Posterior cingulate gyrus (tissue), 11 donors: ENCODE measurements at regions not wholly inside any gene's neighbourhood (a gene's known extent, or its start where the extent isn't known, plus 50 kb on each side); places are given as distances from the start of the nearest gene placed in this dataset.

Source experiments
- DNase-seq, 10 donors: peaks; one replicate each; pipeline versions ENCODE4 v3.0.0 to v3.0.0-alpha.2; 2020 to 2021; ENCODE audit warnings: mixed read lengths in 3 of 10
- intact Hi-C: fragments of 100-400 bp; cut with DNase I; formaldehyde crosslinking; loops from one replicate; pipeline ENCODE4 v1.15.1; 2023

DNA sequence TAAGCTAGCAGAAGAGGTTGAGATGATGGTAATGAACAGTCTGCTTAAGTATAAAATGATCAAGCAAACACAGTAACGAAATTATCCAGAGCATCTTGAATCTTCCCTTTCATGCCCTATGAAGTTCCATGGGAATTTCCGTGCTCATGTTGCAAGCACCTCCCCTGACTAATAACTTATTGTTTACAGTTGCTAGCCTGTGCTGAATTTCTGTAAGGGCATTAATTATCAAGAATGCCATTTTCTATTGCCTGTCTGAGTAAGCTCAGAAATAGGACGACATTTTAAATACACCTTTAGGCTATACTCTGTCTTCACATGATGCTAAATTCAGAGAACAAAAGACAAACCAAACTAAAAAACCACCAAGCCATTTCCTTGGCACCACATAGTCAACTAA is 257.5 kb upstream of the LRTM1 start:
- no peak for DNase-seq
- intact Hi-C loops: no loop called here

DNA sequence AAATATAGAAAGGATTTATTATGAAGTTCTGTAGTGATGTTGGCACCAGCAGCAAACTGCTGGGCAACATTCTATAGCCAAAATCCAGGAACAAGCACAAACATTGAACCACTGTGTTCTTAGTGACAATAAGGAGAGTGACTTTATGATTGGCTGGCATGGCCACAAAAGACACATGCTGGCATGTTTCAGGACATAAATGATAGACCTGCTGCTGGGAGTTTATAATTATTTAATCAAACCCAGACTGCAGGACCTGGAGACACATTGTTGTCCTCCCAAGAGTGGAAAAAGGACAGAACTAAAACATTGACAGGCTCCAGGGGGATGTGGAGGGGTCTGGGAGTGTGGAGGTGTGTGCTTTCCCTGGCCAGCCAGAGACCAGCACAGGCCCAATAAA is 255.3 kb upstream of the LRTM1 start:
- DNase-seq: no peak
- intact Hi-C loops: loop anchor here (5.0 kb wide), 1 partner anchor 311 kb away; no protein-coding TSS in a partner anchor

DNA sequence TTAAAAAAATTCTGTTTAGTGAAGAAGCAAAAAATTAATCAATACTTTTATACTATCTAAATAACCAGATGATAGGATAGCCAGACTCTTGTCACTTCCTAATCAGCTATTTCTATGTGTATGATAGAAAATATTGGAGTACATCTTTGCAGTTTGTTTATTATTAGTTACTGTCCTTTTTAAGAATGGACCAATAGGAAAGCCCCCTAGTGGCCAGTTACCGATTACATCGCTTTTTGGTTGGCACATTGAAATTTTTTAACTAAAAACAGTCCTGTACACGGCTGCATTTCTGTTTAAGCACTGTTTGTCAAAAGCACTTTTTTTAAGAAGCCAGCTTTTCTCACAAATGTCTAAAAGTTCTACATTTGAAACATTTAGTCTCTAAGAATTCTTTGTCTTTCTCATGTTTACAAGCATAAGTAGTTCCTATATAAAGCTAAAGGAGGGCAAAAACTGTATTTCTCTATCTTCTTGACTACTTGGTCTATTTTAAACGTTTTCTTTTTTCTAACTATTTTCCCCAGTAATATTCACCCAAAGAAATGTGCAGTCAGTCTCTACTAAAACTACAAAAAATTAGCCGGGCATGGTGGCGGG is 253.2 kb upstream of the LRTM1 start:
- intact Hi-C loops: loop anchor here (2.0 to 5.0 kb wide), 2 partner anchors 309 to 326 kb away; no protein-coding TSS in a partner anchor
- peak in 2 of 10 donors; percentile 14 to 30 for DNase-seq

- DNase-seq: no peak
- intact Hi-C loops: loop anchor here (2.0 to 5.0 kb wide), 2 partner anchors 308 to 325 kb away; no protein-coding TSS in a partner anchor
Observed at GRCh38 chr3:55180161-55180560, 252.3 kb upstream of the LRTM1 start.

GRCh38 chr3:55178336-55178735 is 250.5 kb upstream of the LRTM1 start:
- intact Hi-C loops: no loop called here

DNA sequence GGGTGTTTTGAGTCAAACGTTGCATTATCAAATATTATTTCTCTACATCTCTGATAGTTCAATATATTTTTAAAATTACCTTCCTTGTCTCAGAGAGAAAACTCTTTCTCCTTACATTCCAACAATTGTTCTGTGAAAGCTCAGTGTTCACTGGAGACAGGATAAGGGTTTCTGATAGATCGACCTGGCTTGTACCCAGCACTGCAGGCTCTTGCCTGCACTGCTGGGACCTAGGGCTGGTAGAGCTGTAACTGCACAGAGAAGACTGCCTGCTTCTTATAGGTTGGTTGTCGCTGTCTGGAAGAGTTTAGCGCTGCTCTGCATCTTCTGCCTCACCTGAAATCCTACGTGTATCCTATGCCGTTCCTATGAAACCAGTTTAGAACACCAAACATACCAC is 249.9 kb upstream of the LRTM1 start:
- intact Hi-C loops: no loop called here
- DNase-seq: no peak

More at GRCh38 chr3:55178336-55178735, 250.5 kb upstream of the LRTM1 start:
- DNase-seq: no peak

GRCh38 chr3:55175423-55175822 is 247.6 kb upstream of the LRTM1 start:
- intact Hi-C loops: no loop called here
- no peak for DNase-seq

- DNase-seq: no peak
- intact Hi-C loops: no loop called here
Observed at GRCh38 chr3:55174747-55175146, 246.9 kb upstream of the LRTM1 start.

- no peak for DNase-seq
- intact Hi-C loops: no loop called here
Observed at GRCh38 chr3:55173504-55173903, 245.6 kb upstream of the LRTM1 start.

GRCh38 chr3:55172913-55173312 is 245.1 kb upstream of the LRTM1 start:
- no peak for DNase-seq
- intact Hi-C loops: no loop called here

- intact Hi-C loops: no loop called here
- no peak for DNase-seq
Observed at GRCh38 chr3:55170444-55170843, 242.6 kb upstream of the LRTM1 start.

GRCh38 chr3:55169608-55170072 is 241.8 kb upstream of the LRTM1 start:
- no peak for DNase-seq

GRCh38 chr3:55169161-55169560 is 241.3 kb upstream of the LRTM1 start:
- intact Hi-C loops: no loop called here
- DNase-seq: no peak

More at GRCh38 chr3:55169608-55170072, 241.8 kb upstream of the LRTM1 start:
- intact Hi-C loops: no loop called here

DNA sequence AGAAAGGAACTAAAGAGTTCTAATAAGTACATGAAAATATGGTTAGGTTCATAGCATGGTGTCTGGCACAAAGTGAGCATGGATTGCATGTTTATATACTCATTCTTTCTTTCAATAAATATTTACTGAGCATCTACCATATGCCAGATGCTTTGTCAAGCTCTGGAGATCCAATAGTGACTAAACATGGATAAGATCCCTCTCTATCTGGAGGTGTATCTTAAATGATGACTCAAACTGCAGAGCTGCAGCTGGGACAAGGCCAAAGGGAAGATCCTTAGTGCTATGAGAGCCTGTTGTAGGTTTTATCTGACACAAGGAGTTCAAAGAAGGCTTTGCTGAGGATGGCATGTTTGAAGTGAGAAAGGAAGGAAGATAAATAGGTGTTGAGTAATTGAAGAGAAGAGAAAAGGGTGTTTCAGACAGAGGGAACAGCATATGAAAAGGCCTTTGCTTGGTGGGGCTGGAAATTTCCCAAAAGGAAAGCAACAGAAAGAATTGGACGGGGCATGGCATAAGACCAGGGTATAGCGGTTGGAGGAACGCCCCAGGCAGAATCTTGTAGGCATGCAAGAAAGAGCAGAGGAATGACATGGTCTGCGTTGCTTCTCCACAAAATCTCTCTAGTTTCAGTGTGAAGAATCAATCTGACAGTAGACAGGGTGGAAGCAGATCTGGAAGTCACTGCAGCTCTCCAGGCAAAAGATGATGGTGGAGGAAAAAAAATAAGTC is 239.9 kb upstream of the LRTM1 start:
- DNase-seq: no peak
- intact Hi-C loops: no loop called here

DNA sequence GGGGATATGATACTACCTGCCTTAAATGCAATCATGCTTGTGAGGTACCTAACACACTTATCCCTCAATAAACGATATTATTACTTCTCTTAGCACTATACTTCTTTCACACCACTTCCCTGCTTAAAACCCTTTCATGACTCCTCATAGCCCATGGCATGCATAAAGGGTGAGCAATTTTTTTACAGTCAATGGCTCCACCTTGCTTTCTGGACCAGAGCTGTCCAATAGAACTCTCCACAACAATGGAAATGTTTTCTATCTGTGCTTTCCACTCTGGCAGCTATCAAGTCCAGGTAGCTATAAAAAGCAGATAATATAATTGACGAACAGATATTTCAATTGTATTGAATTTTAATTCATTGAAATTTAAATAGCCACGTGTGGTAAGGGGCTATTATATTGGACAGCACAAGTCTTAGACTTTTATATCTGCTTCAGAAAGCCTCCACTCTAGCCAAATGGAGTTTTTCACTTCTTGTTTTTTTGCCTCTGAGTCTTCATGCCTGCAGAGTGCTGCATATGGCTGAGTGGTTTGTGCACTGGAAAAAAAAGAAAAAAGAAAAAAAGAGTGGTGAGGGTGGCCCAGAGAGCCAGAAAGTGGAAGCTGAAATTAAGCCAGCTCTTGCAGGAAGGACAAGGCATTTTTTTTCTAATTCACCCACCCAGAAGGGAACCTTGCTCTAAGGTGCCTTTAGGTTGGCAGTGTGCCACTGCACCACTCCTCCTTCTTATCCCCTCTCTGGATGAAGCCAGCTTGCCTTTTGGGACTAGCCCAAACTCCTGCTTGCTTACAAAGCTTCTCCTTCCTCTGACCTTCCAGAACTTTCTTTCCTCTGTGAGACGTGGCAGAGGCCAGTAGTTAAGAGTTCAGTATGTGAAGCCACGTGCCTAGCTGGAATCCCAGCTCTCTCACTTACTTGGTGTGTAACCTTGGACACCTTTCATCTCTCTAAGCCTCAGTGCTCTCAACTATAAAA is 239.0 kb upstream of the LRTM1 start:
- intact Hi-C loops: no loop called here

DNA sequence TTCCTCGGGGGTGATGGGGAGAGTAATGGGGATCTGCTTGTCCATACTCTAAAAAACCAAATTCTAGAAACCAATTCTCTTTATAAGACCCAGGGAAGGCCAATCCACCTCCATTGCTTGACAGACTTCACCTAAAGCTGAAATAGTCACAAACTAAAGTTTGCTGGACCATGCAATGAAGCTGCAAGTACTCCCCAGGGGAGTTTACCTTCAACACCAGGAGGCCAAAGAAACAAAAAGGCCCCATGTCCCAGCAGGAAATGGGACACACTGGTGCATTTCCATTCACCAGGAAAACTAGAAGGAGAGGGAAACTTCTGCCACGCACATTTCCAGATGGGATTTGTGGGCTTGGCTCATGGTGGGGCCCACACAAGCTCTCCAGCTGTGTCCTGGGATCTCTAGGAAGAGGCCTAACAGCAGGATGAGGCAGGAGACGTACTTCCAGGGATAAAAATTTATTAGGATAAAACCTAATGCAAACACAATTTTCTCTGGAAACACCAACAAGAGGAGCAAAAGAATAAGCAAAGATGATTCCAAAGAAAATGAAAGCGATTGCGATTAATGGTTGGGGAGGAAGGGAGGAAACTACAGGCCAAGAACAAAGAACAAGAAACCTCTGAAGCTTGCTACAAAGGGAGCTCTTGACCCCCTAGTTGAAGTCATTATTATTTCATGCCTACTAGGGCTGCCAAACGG is 238.0 kb upstream of the LRTM1 start:
- intact Hi-C loops: no loop called here
- DNase-seq: no peak

More for the DNA sequence above, 239.0 kb upstream of the LRTM1 start:
- peak in 1 of 10 donors; percentile 35 for DNase-seq

GRCh38 chr3:55165278-55165677 is 237.4 kb upstream of the LRTM1 start:
- intact Hi-C loops: no loop called here
- no peak for DNase-seq

GRCh38 chr3:55164876-55165275 is 237.0 kb upstream of the LRTM1 start:
- DNase-seq: no peak
- intact Hi-C loops: no loop called here

GRCh38 chr3:55164191-55164590 is 236.3 kb upstream of the LRTM1 start:
- no peak for DNase-seq

GRCh38 chr3:55163421-55163820 is 235.6 kb upstream of the LRTM1 start:
- intact Hi-C loops: no loop called here
- no peak for DNase-seq

More at GRCh38 chr3:55164191-55164590, 236.3 kb upstream of the LRTM1 start:
- intact Hi-C loops: no loop called here
